GM13977 (cell line): ENCODE measurements at regions not wholly inside any gene's neighbourhood (a gene's known extent, or its start where the extent isn't known, plus 50 kb on each side); places are given as distances from the start of the nearest gene placed in this dataset.

Experiments
- DNase-seq: peaks from one replicate; pipeline ENCODE4 v3.0.0; 2012; ENCODE audit warnings: low spot score
- in situ Hi-C: fragments of 300-500 bp; cut with MboI; formaldehyde crosslinking; loops from one replicate; pipeline ENCODE4 v1.12.0; 2022; ENCODE audit warnings: low sequenced_read_pairs, low pct_unique_long_range_greater_than_20kb, mixed read lengths, inconsistent platforms; ENCODE audit not compliant: unreplicated experiment
- TF ChIP-seq, protein P1 (sequence below): IDR thresholded peaks from 2 replicates; pipeline ENCODE4 v1.5.1; 2012; ENCODE audit warnings: mild to moderate bottlenecking, control low read depth; ENCODE audit not compliant: insufficient read depth; ENCODE audit errors: extremely low read depth, missing control alignments

DNA sequence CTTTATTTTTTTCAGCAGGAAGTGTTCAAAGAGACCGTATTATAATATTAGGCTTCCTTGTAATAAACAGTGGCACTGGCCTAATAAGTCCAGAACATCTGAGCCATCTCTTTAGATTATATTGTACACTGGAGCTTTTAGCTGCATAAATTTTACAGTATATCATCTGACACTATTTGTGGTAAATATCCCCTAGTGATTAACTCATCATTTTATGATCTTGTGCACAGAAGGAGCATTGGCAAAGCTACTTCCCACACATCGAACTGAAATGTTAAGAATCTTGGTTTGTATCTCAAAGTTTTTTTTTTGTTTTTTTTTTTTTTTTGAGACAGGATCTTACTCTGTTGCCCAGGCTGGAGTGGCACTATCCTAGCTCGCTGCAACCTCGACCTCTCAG, 162.7 kb downstream of the HIPK3 start:
- TF ChIP-seq, protein P1, sequence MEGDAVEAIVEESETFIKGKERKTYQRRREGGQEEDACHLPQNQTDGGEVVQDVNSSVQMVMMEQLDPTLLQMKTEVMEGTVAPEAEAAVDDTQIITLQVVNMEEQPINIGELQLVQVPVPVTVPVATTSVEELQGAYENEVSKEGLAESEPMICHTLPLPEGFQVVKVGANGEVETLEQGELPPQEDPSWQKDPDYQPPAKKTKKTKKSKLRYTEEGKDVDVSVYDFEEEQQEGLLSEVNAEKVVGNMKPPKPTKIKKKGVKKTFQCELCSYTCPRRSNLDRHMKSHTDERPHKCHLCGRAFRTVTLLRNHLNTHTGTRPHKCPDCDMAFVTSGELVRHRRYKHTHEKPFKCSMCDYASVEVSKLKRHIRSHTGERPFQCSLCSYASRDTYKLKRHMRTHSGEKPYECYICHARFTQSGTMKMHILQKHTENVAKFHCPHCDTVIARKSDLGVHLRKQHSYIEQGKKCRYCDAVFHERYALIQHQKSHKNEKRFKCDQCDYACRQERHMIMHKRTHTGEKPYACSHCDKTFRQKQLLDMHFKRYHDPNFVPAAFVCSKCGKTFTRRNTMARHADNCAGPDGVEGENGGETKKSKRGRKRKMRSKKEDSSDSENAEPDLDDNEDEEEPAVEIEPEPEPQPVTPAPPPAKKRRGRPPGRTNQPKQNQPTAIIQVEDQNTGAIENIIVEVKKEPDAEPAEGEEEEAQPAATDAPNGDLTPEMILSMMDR = no peak
- DNase-seq = no peak
- in situ Hi-C loops = no loop called here

DNA sequence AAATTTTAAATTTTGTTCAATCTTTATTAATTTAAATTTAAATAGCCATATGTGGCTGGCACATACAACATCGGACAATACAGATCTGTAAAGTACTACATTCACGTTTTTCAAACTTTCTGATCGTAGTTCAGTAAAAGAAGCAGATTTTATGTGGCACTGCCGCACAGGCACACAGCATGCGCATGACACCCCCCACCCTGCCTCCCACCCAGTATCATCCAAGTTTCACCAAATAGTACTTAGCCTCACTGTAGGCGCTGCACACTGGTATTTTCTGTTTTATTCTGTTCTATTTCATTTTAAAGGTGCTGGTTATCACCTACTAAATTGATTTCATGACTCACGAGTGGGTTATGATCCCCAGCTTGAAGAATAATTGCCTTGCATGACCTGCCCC, 159.9 kb downstream of the HIPK3 start:
- DNase-seq = no peak
- TF ChIP-seq, protein P1 = no peak
- in situ Hi-C loops = no loop called here

DNA sequence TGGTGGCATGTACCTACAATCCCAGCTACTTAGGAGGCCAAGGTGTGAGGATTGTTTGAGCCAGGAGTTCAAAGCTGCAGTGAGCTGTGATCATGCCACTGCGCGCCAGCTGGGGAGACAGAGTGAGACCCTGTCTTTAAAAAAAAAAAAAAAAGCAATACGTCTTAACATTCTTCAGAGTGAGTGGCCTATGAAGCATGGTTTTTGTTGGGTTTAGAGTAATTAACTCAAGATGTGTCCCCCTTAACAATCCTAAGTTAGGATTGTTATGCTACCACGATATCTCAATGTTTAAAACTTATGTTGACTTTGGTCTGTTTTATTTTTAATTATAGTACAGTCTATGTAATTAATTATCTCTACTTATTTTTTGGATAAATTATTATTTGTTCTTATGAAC, 156.1 kb downstream of the HIPK3 start:
- in situ Hi-C loops = no loop called here
- no peak for DNase-seq
- TF ChIP-seq, protein P1 = no peak

DNA sequence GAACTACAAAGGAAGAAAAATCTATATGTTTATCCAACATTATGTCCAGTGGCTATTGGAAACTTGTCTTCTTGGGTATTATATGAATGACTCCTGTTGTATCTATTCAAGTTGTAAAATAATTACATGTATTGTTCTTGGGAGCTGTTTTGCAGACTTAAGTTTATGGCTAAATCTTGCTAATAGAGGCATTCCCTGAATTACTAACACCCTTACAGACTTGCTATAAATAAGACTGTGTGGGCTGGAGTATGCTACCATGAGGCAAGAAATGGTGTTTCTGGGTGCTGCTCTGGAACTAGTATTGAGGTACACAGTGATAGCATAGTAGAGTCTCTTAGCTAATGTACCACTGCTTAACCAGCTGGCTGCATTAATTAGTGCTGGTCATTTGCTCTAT, 155.1 kb downstream of the HIPK3 start:
- DNase-seq = no peak
- in situ Hi-C loops = no loop called here
- TF ChIP-seq, protein P1 = no peak

DNA sequence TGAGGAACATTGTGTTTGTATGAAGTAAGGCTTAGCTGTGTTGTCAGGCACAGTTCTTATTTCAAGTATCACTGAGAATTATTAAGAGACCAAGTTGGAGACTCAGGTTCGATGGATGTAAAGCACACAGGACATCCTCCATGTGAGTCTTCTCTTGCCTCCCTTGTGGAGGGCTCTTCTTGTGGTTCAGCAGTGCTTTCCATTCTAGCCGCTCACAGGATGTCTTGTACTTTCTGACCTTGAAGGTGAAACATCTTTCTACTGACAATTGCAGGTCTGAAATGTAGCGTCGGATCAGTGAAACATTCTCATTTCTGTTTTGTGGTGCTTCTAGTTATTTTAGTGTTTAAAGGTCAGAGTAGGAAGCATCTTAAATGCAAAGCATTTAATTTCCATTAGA, 154.6 kb downstream of the HIPK3 start:
- in situ Hi-C loops = no loop called here
- DNase-seq = no peak
- TF ChIP-seq, protein P1 = no peak

DNA sequence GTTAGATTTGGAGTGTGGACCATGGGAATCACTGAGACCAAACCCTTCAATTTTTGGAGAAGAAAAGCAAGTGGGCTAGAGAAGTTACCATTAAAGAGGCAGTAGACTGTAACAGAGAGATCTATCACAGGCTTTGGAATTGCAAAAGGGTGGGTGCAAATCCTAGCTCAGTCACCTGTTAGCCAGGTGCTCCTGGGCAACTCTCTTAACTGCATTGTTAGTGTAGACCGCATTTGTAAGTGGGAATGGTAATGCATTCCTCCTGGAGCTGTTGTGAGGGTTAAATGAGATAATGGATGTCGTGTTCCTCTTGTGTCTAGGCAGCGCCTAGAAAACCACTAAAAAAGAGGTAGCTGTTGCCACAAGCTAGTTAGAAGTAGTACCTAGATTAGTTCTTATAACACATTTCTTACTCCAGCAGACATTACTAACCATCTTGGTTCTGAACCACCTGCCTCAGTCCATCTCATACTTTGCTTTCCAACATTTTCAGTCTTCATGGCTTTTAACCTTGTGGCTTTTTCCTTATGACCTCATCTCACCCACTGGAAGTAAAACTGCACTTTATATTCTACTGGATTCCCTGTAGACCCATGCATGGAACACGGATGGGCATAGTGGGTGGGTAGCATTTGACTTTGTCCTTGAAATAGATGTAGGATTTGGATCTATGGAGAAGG, 153.0 kb downstream of the HIPK3 start:
- no peak for DNase-seq
- in situ Hi-C loops = no loop called here
- TF ChIP-seq, protein P1 = no peak
